ENCODE measurements at regions not wholly inside any gene's neighbourhood (a gene's known extent, or its start where the extent isn't known, plus 50 kb on each side); places are given as distances from the start of the nearest gene placed in this dataset.
"Not testable (repeated sequence)": the region's sequence is repeated elsewhere in the genome, so short reads cannot be mapped to it uniquely, and the experiment has no call there.

- Histone ChIP-seq H3K36me3 (no peaks in the 10 kb centered on the region), H3K27me3 (ENCODE audit: low read depth) (no peaks in the 10 kb centered on the region), H3K4me3 (no peak overlapping the region), H3K9me3 (replicated peaks) (peaks cover 4% of the 10 kb centered on the region), H3K4me1 (no peaks in the 10 kb centered on the region), H3K27ac (replicated peaks) (no peak overlapping the region)
- intact Hi-C loops (cut with micrococcal nuclease) = no loop called here
- TF ChIP-seq, protein P1, sequence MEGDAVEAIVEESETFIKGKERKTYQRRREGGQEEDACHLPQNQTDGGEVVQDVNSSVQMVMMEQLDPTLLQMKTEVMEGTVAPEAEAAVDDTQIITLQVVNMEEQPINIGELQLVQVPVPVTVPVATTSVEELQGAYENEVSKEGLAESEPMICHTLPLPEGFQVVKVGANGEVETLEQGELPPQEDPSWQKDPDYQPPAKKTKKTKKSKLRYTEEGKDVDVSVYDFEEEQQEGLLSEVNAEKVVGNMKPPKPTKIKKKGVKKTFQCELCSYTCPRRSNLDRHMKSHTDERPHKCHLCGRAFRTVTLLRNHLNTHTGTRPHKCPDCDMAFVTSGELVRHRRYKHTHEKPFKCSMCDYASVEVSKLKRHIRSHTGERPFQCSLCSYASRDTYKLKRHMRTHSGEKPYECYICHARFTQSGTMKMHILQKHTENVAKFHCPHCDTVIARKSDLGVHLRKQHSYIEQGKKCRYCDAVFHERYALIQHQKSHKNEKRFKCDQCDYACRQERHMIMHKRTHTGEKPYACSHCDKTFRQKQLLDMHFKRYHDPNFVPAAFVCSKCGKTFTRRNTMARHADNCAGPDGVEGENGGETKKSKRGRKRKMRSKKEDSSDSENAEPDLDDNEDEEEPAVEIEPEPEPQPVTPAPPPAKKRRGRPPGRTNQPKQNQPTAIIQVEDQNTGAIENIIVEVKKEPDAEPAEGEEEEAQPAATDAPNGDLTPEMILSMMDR (IDR thresholded peaks at IDR 0.05; ENCODE audit: borderline replicate concordance) = no peak
- no peak for DNase-seq
Measured at GRCh38 chr5:145443366-145443765, 391.8 kb downstream of the PRELID2 start.

GRCh38 chr5:145442661-145443060, 392.5 kb downstream of the PRELID2 start:
- H3K27ac ChIP-seq (replicated peaks); intact Hi-C loops (cut with micrococcal nuclease); H3K36me3 ChIP-seq; H3K9me3 ChIP-seq (replicated peaks); H3K4me3 ChIP-seq; H3K4me1 ChIP-seq; H3K27me3 ChIP-seq (ENCODE audit: low read depth); DNase-seq: not testable (repeated sequence)

GRCh38 chr5:145441228-145441627, 393.9 kb downstream of the PRELID2 start:
- Histone ChIP-seq H3K36me3 (peaks cover 6% of the 10 kb centered on the region), H3K4me1 (no peaks in the 10 kb centered on the region), H3K27me3 (ENCODE audit: low read depth) (no peaks in the 10 kb centered on the region), H3K27ac (replicated peaks) (no peak overlapping the region), H3K4me3 (no peak overlapping the region), H3K9me3 (replicated peaks) (peaks cover 18% of the 10 kb centered on the region)
- DNase-seq = no peak
- intact Hi-C loops (cut with micrococcal nuclease) = no loop called here
- TF ChIP-seq, protein P1 (IDR thresholded peaks at IDR 0.05; ENCODE audit: borderline replicate concordance) = no peak

GRCh38 chr5:145437627-145438026, 397.5 kb downstream of the PRELID2 start:
- Histone ChIP-seq H3K9me3 (replicated peaks) (peaks cover 18% of the 10 kb centered on the region), H3K36me3 (peaks cover 6% of the 10 kb centered on the region), H3K27ac (replicated peaks) (no peak overlapping the region), H3K4me3 (no peak overlapping the region), H3K4me1 (no peaks in the 10 kb centered on the region), H3K27me3 (ENCODE audit: low read depth) (no peaks in the 10 kb centered on the region)
- no peak for DNase-seq
- intact Hi-C loops (cut with micrococcal nuclease) = no loop called here
- TF ChIP-seq, protein P1 (IDR thresholded peaks at IDR 0.05; ENCODE audit: borderline replicate concordance) = no peak

- intact Hi-C loops (cut with micrococcal nuclease) = no loop called here
- H3K9me3 ChIP-seq (replicated peaks) = peaks cover 12% of the 10 kb centered on the region
- peaks cover 6% of the 10 kb centered on the region for H3K36me3 ChIP-seq
- TF ChIP-seq, protein P1 (IDR thresholded peaks at IDR 0.05; ENCODE audit: borderline replicate concordance) = no peak
- H3K4me3 ChIP-seq = no peak overlapping the region
- H3K27ac ChIP-seq (replicated peaks) = no peak overlapping the region
- no peaks in the 10 kb centered on the region for H3K4me1 ChIP-seq
- no peak for DNase-seq
- no peaks in the 10 kb centered on the region for H3K27me3 ChIP-seq (ENCODE audit: low read depth)
Measured at GRCh38 chr5:145433077-145433476, 402.1 kb downstream of the PRELID2 start.

DNA sequence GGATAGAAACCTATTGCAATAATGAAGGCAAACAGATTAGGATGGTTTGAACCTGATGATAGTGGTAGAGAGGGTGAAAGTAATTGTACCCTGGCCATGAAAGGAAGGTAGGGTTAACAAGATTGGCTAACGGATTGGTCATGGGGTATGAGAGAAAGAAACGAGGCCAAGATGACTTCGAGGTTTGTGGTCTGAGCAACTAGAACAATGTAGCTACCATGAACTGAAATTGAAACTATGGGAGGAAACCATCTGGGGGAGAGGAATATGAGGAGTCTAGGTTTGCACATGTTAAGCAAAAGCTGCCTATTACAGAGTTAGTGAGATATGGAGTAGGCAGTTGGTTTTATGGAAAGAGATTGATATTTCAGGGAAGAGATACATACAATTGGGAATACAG, 406.0 kb downstream of the PRELID2 start:
- no peak overlapping the region for H3K27ac ChIP-seq (replicated peaks)
- no peak overlapping the region for H3K4me3 ChIP-seq
- no peaks in the 10 kb centered on the region for H3K36me3 ChIP-seq
- intact Hi-C loops (cut with micrococcal nuclease) = no loop called here
- no peaks in the 10 kb centered on the region for H3K27me3 ChIP-seq (ENCODE audit: low read depth)
- peaks cover 8% of the 10 kb centered on the region for H3K9me3 ChIP-seq (replicated peaks)
- TF ChIP-seq, protein P1 (IDR thresholded peaks at IDR 0.05; ENCODE audit: borderline replicate concordance) = no peak
- DNase-seq = no peak
- no peaks in the 10 kb centered on the region for H3K4me1 ChIP-seq
